Left lung (tissue), 4 donors: ENCODE measurements at regions not wholly inside any gene's neighbourhood (a gene's known extent, or its start where the extent isn't known, plus 50 kb on each side); places are given as distances from the start of the nearest gene placed in this dataset.

Source experiments
- ATAC-seq: fragments of 200-7000 bp; cut with Tn5 transposase; one replicate; pipeline ENCODE4 v1.9.1; 2020; ENCODE audit warnings: moderate library complexity
- DNase-seq, 4 donors: peaks; one replicate each; pipeline ENCODE4 v3.0.0-alpha.2; 2013 to 2020
- H3K27ac ChIP-seq, 2 donors: fragments of 200-600 bp; sonication (generic) in 1 of 2; one replicate each; pipeline versions ENCODE4 v1.5.0 to v1.8.0; 2020 to 2021
- H3K27me3 ChIP-seq, 2 donors: fragments of 200-600 bp; sonication (generic) in 1 of 2; one replicate each; pipeline versions ENCODE4 v1.5.0 to v1.8.0; 2020 to 2021
- H3K36me3 ChIP-seq, 2 donors: fragments of 200-600 bp; sonication (generic) in 1 of 2; one replicate each; pipeline versions ENCODE4 v1.5.0 to v1.8.0; 2020 to 2021
- H3K4me1 ChIP-seq, 2 donors: fragments of 200-600 bp; one replicate each; pipeline ENCODE4 v1.8.0; 2021
- H3K4me3 ChIP-seq, 2 donors: fragments of 200-600 bp; sonication (generic) in 1 of 2; one replicate each; pipeline versions ENCODE4 v1.5.0 to v1.8.0; 2020 to 2021; ENCODE audit warnings: mild to moderate bottlenecking in 1 of 2
- H3K9me3 ChIP-seq, 2 donors: fragments of 200-600 bp; sonication (generic) in 1 of 2; one replicate each; pipeline versions ENCODE4 v1.5.0 to v1.8.0; 2020 to 2021
- intact Hi-C, 2 donors: fragments of 100-400 bp; cut with DNase I; formaldehyde crosslinking; loops; one replicate each; pipeline versions ENCODE4 v1.11.2 to v1.14.2; 2022
- TF ChIP-seq, protein P1 (sequence below), 2 donors: fragments of 200-600 bp; sonication (generic) in 1 of 2; IDR thresholded peaks; one replicate each; pipeline versions ENCODE4 v1.5.0 to v1.8.0; 2021; ENCODE audit warnings: antibody characterized with exemption in 2 of 2
- donor health status: DM: no; HTN: yes; CAD: no.
- donor health status: DM: no; HTN: no; CAD: no.

- H3K27ac ChIP-seq = no peak overlapping the region
- DNase-seq (no peak), ATAC-seq (no peak)
- no peaks in the 10 kb centered on the region for H3K27me3 ChIP-seq
- TF ChIP-seq, protein P1, sequence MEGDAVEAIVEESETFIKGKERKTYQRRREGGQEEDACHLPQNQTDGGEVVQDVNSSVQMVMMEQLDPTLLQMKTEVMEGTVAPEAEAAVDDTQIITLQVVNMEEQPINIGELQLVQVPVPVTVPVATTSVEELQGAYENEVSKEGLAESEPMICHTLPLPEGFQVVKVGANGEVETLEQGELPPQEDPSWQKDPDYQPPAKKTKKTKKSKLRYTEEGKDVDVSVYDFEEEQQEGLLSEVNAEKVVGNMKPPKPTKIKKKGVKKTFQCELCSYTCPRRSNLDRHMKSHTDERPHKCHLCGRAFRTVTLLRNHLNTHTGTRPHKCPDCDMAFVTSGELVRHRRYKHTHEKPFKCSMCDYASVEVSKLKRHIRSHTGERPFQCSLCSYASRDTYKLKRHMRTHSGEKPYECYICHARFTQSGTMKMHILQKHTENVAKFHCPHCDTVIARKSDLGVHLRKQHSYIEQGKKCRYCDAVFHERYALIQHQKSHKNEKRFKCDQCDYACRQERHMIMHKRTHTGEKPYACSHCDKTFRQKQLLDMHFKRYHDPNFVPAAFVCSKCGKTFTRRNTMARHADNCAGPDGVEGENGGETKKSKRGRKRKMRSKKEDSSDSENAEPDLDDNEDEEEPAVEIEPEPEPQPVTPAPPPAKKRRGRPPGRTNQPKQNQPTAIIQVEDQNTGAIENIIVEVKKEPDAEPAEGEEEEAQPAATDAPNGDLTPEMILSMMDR (IDR thresholded peaks at IDR 0.05) = no peak
- intact Hi-C loops = no loop called here
- no peaks in the 10 kb centered on the region for H3K4me1 ChIP-seq
- H3K36me3 ChIP-seq = no peaks in the 10 kb centered on the region
- no peak overlapping the region for H3K4me3 ChIP-seq
- peaks cover 0 to 71% of the 10 kb centered on the region in 2 donors for H3K9me3 ChIP-seq
Measured at GRCh38 chr2:31674446-31674845, 93.7 kb upstream of the SRD5A2 start.

DNA sequence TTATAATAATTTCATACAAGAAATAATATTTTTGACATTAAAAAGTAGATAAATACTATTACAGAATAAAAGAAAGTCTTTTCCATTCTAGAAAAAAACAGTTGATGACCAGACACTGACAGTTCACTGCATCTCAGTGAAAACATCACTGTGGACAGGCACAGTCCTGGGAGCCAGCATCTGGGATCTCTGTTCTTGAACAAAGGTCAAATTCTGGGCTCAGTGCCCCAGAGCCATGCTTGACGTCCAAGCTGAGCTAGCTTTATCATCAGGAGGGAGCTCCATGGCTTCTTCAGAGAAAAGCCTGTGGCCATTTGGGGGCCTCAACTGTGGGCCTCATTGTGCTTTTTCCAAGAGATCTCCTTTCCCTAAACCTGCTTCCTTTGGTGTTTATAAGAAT lies 86.1 kb upstream of the SRD5A2 start:
- ATAC-seq (no peak), DNase-seq (no peak)
- no peaks in the 10 kb centered on the region for H3K36me3 ChIP-seq
- no peaks in the 10 kb centered on the region for H3K27me3 ChIP-seq
- H3K4me1 ChIP-seq = no peaks in the 10 kb centered on the region
- TF ChIP-seq, protein P1 (IDR thresholded peaks at IDR 0.05) = no peak
- intact Hi-C loops = no loop called here
- no peak overlapping the region for H3K27ac ChIP-seq
- peaks cover 0 to 12% of the 10 kb centered on the region in 2 donors for H3K9me3 ChIP-seq
- H3K4me3 ChIP-seq = no peak overlapping the region

- ATAC-seq (no peak), DNase-seq (no peak)
- intact Hi-C loops = no loop called here
- TF ChIP-seq, protein P1 (IDR thresholded peaks at IDR 0.05) = no peak
- Histone ChIP-seq H3K4me1 (no peaks in the 10 kb centered on the region), H3K27me3 (no peaks in the 10 kb centered on the region), H3K36me3 (no peaks in the 10 kb centered on the region), H3K4me3 (no peak overlapping the region), H3K9me3 (peaks cover 0 to 3% of the 10 kb centered on the region in 2 donors), H3K27ac (no peak overlapping the region)
Measured at GRCh38 chr2:31664949-31665724, 84.4 kb upstream of the SRD5A2 start.

DNA sequence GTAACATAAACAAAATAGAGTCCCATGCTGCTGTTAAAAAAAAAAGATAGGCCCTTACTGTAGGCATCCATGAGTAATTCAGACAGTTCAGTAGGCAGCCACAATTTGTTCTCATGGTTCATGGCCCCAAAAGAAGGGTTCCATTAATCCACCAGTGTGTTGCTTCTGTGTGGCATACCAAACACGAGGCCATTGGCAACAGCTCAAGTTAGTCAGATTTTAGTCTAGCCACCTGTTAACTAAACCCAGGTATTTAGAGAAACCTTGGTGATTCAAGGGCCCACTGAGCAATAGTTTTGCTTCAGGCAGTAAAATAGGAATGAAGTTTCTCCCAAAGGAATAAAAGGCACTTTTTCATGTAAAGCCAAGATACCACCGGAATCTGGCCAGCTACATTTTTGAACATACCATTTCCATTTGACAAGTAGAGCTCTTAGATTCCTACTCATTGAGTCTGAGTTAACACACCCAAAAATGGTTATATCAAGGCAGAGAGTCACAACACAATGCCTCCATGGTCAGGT lies 80.1 kb upstream of the SRD5A2 start:
- Histone ChIP-seq H3K9me3 (no peaks in the 10 kb centered on the region), H3K4me1 (no peaks in the 10 kb centered on the region), H3K27me3 (no peaks in the 10 kb centered on the region), H3K36me3 (no peaks in the 10 kb centered on the region), H3K27ac (no peak overlapping the region), H3K4me3 (no peak overlapping the region)
- DNase-seq (no peak), ATAC-seq (no peak)
- TF ChIP-seq, protein P1 (IDR thresholded peaks at IDR 0.05) = no peak
- intact Hi-C loops = no loop called here

DNA sequence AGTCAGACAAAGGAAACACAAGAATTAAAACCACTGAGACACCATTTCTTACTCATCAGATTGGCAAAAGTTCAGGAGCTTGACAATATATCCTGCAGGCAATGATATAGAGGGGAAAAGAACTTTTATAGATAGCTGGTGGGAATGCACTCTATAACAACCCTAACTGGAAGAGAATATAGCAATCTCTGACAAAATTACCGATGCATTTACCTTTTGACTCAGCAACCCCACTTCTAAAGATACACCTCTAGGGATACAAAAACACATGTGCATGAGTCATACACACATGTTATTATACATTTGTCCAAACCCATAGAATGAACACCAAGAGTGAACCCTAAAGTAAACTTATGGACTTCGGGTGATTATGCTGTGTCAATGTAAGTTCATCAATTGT lies 79.4 kb upstream of the SRD5A2 start:
- no peaks in the 10 kb centered on the region for H3K27me3 ChIP-seq
- H3K9me3 ChIP-seq = no peaks in the 10 kb centered on the region
- TF ChIP-seq, protein P1 (IDR thresholded peaks at IDR 0.05) = no peak
- intact Hi-C loops = no loop called here
- ATAC-seq (no peak), DNase-seq (no peak)
- H3K4me3 ChIP-seq = no peak overlapping the region
- H3K4me1 ChIP-seq = no peaks in the 10 kb centered on the region
- H3K27ac ChIP-seq = no peak overlapping the region
- H3K36me3 ChIP-seq = no peaks in the 10 kb centered on the region
